GM19395 (cell line): ENCODE measurements at regions not wholly inside any gene's neighbourhood (a gene's known extent, or its start where the extent isn't known, plus 50 kb on each side); places are given as distances from the start of the nearest gene placed in this dataset.
"Not testable (repeated sequence)": the region's sequence is repeated elsewhere in the genome, so short reads cannot be mapped to it uniquely, and the experiment has no call there.

Experiments used
- ATAC-seq: cut with Tn5 transposase; IDR thresholded peaks from one replicate; pipeline ENCODE4 v1.9.1; 2021; ENCODE audit warnings: mild to moderate bottlenecking, moderate library complexity; ENCODE audit not compliant: unreplicated experiment

DNA sequence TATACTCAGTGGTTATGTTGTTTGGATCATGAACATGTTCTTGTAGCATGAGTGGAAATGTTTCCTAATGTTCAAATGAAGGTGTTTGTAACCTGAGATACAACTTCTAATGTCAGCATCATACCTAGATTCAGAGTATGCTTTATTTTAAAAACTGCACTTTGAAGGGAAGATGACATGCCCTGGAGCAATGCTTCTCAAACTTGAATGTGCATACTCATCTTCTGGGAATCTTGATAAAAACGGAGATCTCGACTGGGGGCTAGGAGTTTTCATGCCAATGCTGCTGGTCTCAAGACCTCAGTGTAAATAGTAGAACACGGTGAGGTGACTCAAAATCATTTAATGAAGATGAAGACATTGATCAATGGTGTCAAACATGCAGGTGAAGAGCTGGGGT is 440.0 kb upstream of the NOX3 start:
- ATAC-seq: no peak

DNA sequence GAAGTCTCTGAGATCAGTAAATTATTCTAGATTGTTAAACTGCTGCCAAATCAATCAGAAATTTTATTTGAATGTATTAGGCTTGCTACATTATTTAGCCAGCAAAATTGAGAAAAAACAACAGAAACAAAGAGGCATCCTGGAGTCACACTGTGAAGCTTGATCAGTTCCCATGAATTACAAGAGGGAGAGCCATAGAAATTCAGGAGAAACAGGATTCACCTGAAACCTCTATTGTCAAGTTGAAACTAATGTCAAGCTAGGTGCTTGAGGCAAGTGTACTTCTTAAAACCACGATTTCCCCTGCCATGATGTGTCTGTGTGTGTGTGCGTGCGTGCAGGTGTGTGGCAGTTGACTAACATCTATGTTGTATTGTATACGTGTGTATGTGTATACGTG is 439.1 kb upstream of the NOX3 start:
- no peak for ATAC-seq

DNA sequence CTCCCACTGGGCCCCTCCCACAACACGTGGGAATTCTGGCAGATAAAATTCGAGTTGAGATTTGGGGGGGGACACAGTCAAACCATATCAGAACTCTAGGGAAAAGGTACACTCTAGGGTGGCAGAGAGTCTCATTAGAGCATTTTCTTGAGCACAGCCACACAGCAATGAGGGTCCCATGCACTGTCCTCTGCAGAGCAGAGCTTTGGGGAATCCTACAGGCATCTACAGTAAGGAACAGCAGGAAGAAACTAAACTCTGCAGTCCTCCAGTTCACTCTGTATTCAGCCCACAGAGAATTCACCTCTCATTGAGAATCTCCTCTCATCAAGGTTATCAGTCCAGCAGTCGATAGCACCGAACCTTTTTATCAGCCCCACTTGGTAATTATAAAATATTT is 438.6 kb upstream of the NOX3 start:
- no peak for ATAC-seq

DNA sequence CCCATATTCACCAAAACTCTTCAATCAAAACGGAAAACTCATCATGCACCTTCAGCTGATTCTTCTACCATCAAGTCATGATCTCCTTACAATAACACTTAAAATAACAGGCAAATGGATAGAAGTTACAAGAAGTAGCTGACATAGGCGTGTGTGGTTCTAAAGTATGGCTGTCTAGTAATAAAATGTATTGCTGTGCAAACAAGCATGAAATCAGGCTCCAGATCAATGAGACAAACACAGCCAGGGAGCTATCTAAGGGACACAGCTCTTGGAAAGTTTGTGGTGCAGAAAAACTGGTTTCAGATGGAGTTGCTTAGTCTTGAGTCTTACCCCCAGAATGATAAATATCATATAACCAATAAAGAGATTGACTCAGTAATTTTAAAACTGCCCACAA is 434.8 kb upstream of the NOX3 start:
- no peak for ATAC-seq

DNA sequence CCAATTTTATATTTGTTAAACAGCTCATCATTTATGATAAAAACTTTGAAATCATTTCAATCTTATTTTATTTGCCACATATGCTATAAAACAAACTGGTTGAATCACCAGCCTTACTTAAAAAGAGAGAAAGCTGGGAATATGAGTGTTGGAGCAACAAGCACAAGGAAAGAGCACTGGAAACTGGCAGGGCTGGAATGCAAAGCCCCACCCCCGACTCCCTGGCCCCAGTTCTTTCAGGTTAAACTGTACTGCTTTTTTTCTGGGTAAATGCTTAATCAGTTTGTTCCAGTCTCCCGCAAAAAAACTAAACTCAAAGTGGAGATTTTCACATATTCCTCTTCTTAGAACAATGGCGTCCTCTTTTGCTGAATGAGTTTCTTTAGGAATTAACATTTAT is 433.8 kb upstream of the NOX3 start:
- no peak for ATAC-seq

DNA sequence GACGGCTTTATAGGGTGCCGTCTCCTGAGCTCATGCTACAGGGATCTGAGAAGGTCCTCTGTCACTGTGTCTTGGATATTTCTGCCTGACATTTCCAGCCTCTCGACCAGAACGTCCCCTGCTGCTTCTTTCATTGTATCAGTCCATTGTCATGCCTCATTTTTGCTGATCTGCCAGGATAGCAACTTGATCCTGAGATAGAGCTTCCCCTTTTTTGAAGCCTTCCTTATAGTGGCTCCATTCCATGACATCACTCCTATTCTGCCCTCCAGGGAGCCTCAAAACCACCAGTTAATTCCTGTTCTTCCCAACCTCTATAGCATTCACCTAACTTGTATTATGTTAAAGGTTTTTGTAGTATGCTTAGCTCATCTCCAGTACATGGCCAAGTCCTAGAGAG is 431.8 kb upstream of the NOX3 start:
- ATAC-seq: no peak

DNA sequence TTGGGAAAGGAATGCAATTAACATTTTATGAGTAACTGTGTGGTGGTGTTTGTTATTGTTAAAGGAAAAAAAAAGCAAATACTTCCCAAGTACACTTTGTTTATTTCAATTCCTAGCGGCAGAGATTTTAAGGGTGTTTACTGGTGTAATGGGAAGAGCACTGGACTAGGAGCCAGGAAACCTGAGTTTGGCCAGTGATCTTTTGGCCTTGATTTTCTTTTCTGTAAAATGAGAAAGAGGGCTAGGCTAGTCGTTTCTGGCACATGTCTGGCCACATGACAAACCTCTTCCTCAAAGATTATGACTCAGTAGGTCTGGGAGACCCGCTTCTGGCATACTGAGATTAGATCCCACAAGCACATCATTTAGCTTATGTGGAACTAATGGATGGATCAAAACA is 428.1 kb upstream of the NOX3 start:
- no peak for ATAC-seq

DNA sequence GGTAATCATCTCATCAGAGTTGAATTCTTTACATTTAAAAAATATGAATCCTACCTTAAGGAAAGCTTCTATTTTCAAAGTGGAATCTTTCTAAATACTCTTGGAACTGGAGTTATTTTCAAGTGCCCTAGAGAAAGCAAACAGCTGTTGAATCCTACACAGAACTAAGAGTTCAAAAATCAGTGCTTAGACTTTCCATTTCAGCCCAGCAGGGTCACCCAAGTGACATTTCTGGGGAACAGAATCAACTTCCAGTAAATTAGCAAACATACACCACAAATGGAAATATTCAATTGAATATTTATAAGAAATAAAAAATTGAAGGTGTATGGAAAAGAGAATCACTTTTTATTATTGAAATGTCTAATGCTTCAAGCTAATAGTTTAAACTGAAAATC is 427.7 kb upstream of the NOX3 start:
- ATAC-seq: no peak

DNA sequence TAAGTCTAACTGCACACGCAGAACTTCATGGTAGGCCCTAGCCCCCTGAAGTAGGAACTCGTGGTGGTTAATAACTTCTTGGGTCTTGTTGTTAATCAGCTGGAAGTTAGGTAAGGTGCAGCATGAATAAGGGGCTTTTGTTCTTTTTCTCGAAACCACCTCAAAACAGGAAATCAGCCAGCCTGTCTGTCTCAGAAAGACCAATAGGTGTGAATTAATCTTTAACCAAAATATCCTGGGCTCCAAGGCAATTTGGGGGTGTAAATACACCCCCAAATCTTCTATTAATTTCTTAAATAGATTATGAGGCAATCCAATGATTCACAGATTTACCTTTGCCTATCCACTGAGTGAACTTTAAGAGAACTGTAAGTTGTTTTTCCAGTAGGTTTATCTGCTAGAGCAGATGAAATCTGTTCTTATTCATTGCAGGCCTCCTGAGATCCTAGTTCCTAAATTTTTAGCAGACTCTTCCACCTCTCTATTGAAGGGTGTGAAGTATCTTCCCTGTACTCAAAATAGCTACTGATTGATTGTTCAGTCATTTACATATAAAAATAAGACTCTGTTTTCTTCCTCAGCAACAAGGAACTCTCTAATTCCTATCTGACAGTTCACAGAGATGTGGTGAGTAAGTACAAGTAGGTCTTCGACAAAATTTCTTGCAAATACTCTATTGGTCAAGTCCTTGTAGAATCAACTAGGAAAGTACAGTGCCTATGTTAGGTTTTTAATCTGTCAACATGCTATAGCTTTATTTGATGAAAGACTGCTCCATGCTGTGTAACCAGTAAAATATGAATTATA is 427.1 kb upstream of the NOX3 start:
- ATAC-seq: peak; percentile 90

DNA sequence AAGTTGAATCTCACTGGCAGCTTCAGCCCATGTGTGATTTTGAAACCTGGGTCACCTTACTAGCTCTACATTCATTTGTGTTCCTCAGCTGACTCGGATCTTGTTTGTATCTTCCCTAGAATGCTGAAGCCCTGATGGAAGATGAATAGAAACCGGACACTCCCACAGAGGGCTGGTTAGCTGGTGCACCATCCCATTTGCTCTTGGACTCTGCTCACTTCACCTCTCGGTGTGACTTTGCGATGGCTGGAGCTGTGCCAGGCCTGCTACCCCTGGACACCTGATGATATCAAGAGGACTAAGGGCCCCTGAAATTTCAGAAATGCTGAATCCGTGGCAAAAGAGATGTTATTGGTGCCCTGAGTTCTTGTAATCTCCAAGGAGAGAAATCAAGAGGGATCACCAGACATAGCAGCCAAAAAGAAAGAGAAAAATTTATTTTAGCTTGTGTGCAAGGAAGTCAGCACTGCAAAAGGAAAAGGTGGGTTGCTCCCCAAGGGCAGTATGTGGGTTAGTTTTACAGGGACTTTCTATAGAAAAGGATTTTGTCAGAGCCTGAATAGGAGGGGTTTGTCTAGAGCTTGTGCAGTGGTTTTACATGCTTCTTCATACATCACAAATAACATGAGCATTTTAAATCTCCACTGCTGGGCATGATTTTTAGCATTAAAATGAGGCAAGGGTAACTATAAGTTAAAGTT is 426.3 kb upstream of the NOX3 start:
- ATAC-seq: peak; percentile 32

DNA sequence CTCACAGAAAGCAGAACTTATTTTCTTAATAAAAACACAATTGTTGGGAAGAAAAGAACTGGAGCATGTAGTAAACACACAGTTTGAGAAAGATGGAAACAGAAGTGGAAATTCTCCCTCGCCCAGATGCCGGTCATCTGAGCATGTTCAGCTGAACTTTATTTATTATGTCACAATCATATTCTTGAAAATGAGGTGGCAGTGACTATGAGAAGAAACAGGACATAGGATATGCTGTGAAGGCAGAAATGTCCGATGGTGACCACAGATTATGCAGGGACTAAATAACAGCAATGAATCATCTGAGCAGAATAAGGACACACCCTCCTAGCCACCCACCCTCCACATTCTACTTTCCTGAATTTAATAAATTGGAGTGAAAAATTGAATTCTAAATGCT is 425.3 kb upstream of the NOX3 start:
- no peak for ATAC-seq

DNA sequence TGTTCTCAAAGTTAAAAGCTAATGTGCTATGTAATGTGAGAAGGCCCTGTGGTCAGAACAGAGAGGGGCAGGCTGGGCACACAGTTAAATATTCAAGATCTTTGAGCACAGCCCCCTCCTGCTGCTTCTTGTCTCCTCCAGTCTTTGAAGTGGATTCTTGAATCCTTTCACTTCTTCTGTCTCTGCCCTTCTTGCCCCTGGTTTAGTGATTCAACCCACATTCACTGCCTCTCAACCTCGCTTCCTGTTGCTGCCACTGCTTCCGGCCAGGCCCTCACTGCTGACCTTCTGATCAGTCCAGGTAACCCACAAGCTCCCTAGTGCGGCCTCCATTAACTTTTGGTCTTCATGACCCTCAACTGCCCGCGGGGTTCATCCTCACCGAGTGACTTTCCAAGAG is 417.3 kb upstream of the NOX3 start:
- no peak for ATAC-seq

DNA sequence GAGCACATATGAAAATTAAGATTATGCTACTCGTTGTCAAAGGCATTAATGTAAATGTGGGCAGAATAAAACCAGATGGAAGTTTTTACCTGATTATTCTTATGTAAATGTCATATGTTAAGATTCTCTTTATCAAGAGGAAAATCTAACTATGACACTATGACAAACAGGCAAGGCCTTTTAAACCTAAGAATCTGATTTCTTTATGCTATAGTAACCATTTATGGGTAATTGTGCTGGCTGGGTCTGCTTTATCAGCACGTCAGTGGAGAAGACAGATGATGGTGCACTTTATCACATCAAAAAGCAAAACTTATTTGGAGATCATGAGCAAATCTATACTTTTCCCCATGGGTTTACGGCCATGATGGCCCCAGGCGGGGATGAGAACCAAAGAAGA is 412.0 kb upstream of the NOX3 start:
- no peak for ATAC-seq

DNA sequence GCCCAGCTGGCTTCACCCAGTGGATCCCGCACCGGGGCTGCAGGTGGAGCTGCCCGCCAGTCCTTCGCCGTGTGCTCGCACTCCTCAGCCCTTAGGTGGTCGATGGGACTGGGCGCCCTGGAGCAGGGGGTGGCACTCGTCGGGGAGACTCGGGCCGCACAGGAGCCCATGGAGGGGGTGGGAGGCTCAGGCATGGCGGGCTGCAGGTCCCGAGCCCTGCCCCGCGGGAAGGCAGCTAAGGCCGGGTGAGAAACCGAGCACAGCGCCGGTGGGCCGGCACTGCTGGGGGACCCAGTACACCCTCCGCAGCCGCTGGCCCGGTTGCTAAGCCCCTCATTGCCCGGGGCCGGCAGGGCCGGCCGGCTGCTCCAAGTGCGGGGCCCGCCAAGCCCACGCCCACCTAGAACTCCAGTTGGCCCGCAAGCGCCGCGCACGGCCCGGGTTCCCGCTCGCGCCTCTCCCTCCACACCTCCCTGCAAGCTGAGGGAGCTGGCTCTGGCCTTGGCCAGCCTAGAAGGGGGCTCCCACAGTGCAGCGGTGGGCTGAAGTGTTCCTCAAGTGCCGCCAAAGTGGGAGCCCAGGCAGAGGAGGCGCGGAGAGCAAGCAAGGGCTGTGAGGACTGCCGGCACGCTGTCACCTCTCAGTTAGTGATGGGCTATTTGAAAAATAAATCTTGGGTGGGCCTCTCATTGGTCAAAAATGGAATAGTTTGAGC is 411.2 kb upstream of the NOX3 start:
- not testable (repeated sequence) for ATAC-seq

DNA sequence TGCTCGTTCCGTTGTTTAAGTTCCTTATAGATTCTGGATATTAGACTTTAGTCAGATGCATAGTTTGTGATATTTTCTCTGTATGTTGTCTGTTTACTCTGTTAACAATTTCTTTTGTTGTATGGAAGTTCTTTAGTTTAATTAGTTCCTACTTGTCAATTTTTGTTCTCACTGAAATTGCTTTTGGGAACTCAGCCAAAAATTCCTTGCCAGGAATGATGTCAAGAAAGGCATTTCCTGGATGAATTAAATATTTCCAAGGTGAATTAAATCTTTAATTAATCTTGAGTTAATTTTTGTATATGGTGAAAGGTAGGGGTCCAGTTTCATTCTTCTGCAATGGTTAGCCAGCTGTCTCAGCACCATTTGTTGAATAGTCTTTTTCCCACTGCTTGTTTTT is 406.2 kb upstream of the NOX3 start:
- no peak for ATAC-seq

DNA sequence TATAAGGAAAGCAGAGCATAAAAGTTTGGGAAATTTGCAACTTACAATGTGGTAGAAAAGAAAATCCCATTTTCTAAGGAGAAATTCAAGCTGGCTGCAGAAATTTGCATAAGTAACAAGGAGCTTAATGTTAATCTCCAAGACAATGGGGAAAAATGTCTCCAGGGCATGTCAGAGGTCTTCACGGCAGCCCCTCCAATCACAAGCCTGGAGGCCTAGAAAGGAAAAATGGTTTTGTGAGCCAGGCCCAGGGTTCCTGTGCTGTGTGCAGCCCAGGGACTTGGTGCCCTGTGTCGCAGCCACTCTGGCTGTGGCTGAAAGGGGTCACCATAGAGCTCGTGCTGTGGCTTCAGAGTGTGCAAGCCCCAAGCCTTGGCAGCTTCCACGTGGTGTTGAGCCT is 403.3 kb upstream of the NOX3 start:
- not testable (repeated sequence) for ATAC-seq

DNA sequence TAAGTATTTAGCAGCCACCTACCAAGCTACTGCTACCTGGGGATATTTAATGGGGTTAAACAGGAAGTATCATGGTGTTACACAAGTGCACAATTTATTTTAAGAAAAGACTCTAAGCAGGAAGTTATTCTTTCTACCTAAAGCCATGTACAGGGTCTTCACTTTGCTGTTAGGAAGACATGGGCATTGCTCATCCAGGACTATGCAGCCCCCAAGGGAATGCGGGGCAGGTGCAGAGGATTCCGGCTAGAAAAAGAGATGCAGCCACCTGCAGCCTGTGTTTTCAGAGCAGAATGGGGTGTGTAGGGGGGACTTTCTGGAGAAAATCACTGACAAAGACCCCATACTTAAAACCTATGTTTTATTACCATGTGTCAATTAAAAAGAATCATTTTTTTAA is 399.1 kb upstream of the NOX3 start:
- no peak for ATAC-seq

DNA sequence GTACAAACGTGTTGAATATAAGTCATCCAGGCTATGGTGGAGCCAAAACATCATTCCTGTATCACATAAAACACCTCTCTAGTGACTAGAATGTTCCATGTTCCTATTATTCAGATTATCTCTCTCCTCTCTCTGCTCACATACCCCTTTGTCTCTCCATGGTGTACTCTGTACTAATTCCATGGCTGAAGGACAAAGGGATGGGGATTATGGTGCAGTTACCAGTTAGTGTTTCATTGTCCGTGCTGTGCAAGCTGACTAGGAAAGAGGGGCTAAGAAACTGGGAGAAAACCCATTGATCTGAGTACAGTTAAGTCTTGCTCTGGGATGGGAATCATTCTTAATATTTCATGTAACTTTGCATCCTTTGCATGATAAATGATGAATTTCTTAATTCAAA is 397.4 kb upstream of the NOX3 start:
- ATAC-seq: no peak

DNA sequence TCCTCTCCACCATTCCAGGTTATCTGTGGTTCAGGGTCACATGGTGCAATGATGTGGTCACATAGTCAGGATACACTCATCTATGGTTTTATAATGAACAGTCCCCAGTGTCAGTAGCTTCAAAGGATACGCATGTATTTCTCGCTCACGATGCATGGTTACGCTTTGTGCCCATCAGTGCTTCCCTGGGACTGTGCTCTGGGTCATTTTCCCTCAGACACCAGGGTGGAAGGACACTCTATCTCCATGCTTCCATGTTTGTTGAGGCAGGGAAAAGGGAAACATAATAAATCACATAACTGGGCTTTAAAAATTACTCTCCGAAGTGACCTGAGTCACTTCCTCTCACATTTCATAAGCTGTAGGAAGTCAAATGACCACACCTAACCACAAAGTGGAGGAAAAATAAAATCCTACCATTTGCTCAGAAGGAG is 394.8 kb upstream of the NOX3 start:
- ATAC-seq: no peak

DNA sequence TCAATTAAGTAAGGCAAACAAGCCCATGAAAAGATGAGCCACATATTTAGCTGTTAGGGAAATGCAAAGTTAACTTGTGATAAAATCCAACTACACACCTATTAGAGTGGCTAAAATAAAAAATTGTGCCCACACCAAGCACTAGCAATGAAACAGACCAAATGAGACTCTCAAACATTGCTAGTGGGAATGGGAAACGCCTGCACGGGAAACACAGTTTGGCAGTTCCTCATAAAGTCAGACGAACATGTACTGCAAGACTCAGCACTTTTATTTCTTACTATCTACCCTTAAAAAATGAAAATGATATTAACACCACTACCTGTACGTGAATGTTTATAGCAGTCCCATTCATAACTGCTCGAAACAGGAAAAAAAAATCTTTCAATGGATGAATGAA is 392.1 kb upstream of the NOX3 start:
- no peak for ATAC-seq

DNA sequence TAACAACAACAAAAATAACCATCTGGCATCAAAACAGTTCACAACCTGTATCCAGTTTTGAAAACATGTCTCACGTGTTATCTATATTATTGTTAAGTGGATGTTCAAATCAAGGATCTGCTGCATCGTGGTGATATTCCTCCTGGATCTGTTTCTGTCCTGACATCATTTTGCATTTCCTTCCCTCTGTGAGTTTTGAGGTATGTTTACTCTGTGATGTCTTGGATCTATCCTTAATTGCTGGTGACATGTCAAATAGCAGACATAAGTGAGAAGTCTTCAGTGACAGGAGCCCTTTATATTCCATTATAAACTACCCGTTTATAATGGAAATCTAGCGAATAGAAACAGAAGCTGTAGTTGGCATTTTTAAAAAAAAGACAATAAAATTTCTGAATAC is 381.8 kb upstream of the NOX3 start:
- no peak for ATAC-seq

DNA sequence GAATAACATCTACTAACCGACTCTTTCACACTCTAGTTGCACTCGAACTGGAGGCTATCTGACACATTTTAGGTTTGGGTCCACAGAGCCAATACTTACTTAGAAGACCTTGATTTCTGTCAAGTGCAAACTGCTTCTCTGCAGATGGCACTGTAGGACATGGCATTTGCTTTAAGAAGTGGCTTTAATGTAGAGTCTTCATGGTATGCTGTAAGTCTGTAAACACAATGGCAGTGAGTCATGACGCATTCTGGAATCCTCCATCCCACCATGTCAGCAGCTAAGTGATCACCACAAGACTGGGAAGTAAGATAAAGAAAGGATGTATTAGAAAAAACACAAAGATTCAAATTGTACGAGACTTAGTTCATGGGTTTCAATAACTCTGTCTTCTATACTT is 377.0 kb upstream of the NOX3 start:
- no peak for ATAC-seq
